ENCODE measurements at regions not wholly inside any gene's neighbourhood (a gene's known extent, or its start where the extent isn't known, plus 50 kb on each side); places are given as distances from the start of the nearest gene placed in this dataset.

GRCh38 chr9:26513730-26514129 is 378.9 kb downstream of the CAAP1 start:
- Histone ChIP-seq H3K9me3 (ENCODE audit: control insufficient read depth, insufficient read depth, low read depth, low read length) (no peaks in the 10 kb centered on the region), H3K4me1 (ENCODE audit: control insufficient read depth, insufficient read depth, low read length) (no peaks in the 10 kb centered on the region), H3K27ac (ENCODE audit: low read length) (no peak overlapping the region), H3K4me3 (ENCODE audit: low read depth in 2 of 2, low read length in 2 of 2) (no peak overlapping the region), H3K27me3 (ENCODE audit: control insufficient read depth, insufficient read depth, low read length) (no peaks in the 10 kb centered on the region), H3K36me3 (ENCODE audit: control insufficient read depth, insufficient read depth, low read length) (no peaks in the 10 kb centered on the region)
- DNase-seq (ENCODE audit: low read depth, low spot score) (no peak), ATAC-seq (no peak)
- intact Hi-C loops (cut with micrococcal nuclease; ENCODE audit: unreplicated experiment): loop anchor here (10.0 kb wide), 1 partner anchor 59 kb away; no protein-coding TSS in a partner anchor
- no peak for TF ChIP-seq CTCF (IDR thresholded peaks at IDR 0.05)
- no peak for TF ChIP-seq POLR2AphosphoS5 (IDR thresholded peaks at IDR 0.05; ENCODE audit: low read depth, low read length)
- no peak for TF ChIP-seq SIN3A (IDR thresholded peaks at IDR 0.05; ENCODE audit: borderline replicate concordance, insufficient read depth, low read depth, low read length)
- no peak for TF ChIP-seq TCF7L2 (IDR thresholded peaks at IDR 0.05; ENCODE audit: low read depth, low read length)
- no peak for TF ChIP-seq REST (IDR thresholded peaks at IDR 0.05; ENCODE audit: insufficient read depth in 1 of 2, low read depth in 2 of 2, low read length in 1 of 2)
- in situ Hi-C loops (cut with HindIII; ENCODE audit: low pct_unique_long_range_greater_than_20kb, low sequenced_read_pairs): no loop called here
- BruUV-seq (replicated peaks): no TSS peak
- ChIA-PET CTCF (no interaction called here), POLR2A (no interaction called here)

GRCh38 chr9:26510137-26510536 is 382.5 kb downstream of the CAAP1 start:
- BruUV-seq (replicated peaks): no TSS peak
- ATAC-seq (no peak), DNase-seq (ENCODE audit: low read depth, low spot score) (no peak)
- POLR2A ChIA-PET: no interaction called here
- Histone ChIP-seq H3K4me1 (ENCODE audit: control insufficient read depth, insufficient read depth, low read length) (no peaks in the 10 kb centered on the region), H3K27me3 (ENCODE audit: control insufficient read depth, insufficient read depth, low read length) (no peaks in the 10 kb centered on the region), H3K27ac (ENCODE audit: low read length) (no peak overlapping the region), H3K9me3 (ENCODE audit: control insufficient read depth, insufficient read depth, low read depth, low read length) (no peaks in the 10 kb centered on the region), H3K4me3 (ENCODE audit: low read depth in 2 of 2, low read length in 2 of 2) (no peak overlapping the region), H3K36me3 (ENCODE audit: control insufficient read depth, insufficient read depth, low read length) (no peaks in the 10 kb centered on the region)
- TF ChIP-seq POLR2AphosphoS5 (IDR thresholded peaks at IDR 0.05; ENCODE audit: low read depth, low read length): no peak
- TF ChIP-seq REST (IDR thresholded peaks at IDR 0.05; ENCODE audit: insufficient read depth in 1 of 2, low read depth in 2 of 2, low read length in 1 of 2): no peak
- TF ChIP-seq CTCF (IDR thresholded peaks at IDR 0.05): no peak
- TF ChIP-seq SIN3A (IDR thresholded peaks at IDR 0.05; ENCODE audit: borderline replicate concordance, insufficient read depth, low read depth, low read length): no peak
- TF ChIP-seq TCF7L2 (IDR thresholded peaks at IDR 0.05; ENCODE audit: low read depth, low read length): no peak
- in situ Hi-C loops (cut with HindIII; ENCODE audit: low pct_unique_long_range_greater_than_20kb, low sequenced_read_pairs) (no loop called here), intact Hi-C loops (cut with micrococcal nuclease; ENCODE audit: unreplicated experiment) (loop anchor here (10.0 kb wide), 1 partner anchor 55 kb away; no protein-coding TSS in a partner anchor)
- CTCF ChIA-PET: no interaction called here
